ENCODE measurements at regions not wholly inside any gene's neighbourhood (a gene's known extent, or its start where the extent isn't known, plus 50 kb on each side); places are given as distances from the start of the nearest gene placed in this dataset.

- H3K4me3 ChIP-seq: no peak overlapping the region
- H3K27ac ChIP-seq: no peak overlapping the region
- intact Hi-C loops (cut with DNase I): no loop called here
- DNase-seq (no peak), ATAC-seq (no peak)
- TF ChIP-seq, protein P1, sequence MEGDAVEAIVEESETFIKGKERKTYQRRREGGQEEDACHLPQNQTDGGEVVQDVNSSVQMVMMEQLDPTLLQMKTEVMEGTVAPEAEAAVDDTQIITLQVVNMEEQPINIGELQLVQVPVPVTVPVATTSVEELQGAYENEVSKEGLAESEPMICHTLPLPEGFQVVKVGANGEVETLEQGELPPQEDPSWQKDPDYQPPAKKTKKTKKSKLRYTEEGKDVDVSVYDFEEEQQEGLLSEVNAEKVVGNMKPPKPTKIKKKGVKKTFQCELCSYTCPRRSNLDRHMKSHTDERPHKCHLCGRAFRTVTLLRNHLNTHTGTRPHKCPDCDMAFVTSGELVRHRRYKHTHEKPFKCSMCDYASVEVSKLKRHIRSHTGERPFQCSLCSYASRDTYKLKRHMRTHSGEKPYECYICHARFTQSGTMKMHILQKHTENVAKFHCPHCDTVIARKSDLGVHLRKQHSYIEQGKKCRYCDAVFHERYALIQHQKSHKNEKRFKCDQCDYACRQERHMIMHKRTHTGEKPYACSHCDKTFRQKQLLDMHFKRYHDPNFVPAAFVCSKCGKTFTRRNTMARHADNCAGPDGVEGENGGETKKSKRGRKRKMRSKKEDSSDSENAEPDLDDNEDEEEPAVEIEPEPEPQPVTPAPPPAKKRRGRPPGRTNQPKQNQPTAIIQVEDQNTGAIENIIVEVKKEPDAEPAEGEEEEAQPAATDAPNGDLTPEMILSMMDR (IDR thresholded peaks at IDR 0.05): no peak
- H3K36me3 ChIP-seq: no peaks in the 10 kb centered on the region
- no peaks in the 10 kb centered on the region for H3K4me1 ChIP-seq
- no peaks in the 10 kb centered on the region for H3K9me3 ChIP-seq
- no peaks in the 10 kb centered on the region for H3K27me3 ChIP-seq (ENCODE audit: low read depth)
Measured at GRCh38 chr13:66071608-66072007, 1158.5 kb downstream of the PCDH9 start.

- no peak overlapping the region for H3K4me3 ChIP-seq
- TF ChIP-seq, protein P1 (IDR thresholded peaks at IDR 0.05): no peak
- no peaks in the 10 kb centered on the region for H3K4me1 ChIP-seq
- H3K27me3 ChIP-seq (ENCODE audit: low read depth): no peaks in the 10 kb centered on the region
- no peak for ATAC-seq
- H3K27ac ChIP-seq: no peak overlapping the region
- no peaks in the 10 kb centered on the region for H3K36me3 ChIP-seq
- H3K9me3 ChIP-seq: no peaks in the 10 kb centered on the region
- DNase-seq: no peak
- intact Hi-C loops (cut with DNase I): no loop called here
Measured at GRCh38 chr13:66071029-66071428, 1159.1 kb downstream of the PCDH9 start.

- DNase-seq (no peak), ATAC-seq (no peak)
- Histone ChIP-seq H3K27ac (no peak overlapping the region), H3K27me3 (ENCODE audit: low read depth) (no peaks in the 10 kb centered on the region), H3K36me3 (no peaks in the 10 kb centered on the region), H3K9me3 (no peaks in the 10 kb centered on the region), H3K4me3 (no peak overlapping the region), H3K4me1 (no peaks in the 10 kb centered on the region)
- intact Hi-C loops (cut with DNase I): no loop called here
- TF ChIP-seq, protein P1 (IDR thresholded peaks at IDR 0.05): no peak
Measured at GRCh38 chr13:66069570-66069969, 1160.6 kb downstream of the PCDH9 start.

DNA sequence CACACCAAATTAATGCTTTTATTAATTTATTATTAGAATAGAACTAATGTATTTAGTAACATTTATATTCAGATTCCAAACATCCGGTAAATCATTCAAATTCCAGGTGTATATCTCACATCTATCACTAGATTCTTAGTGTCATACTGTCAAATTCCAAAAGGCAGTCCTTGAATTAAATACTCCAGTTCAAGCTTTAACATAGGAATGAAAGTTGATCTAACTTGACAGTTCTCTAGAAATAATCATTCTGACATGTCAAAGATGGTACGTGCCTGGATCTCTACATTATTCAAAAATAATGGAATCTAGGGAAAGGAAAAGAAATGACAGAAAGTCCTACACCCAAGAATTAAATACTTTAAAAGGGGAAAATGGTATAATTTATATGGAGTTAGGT, 1161.5 kb downstream of the PCDH9 start:
- Histone ChIP-seq H3K27ac (no peak overlapping the region), H3K4me3 (no peak overlapping the region), H3K9me3 (no peaks in the 10 kb centered on the region), H3K4me1 (no peaks in the 10 kb centered on the region), H3K27me3 (ENCODE audit: low read depth) (no peaks in the 10 kb centered on the region), H3K36me3 (no peaks in the 10 kb centered on the region)
- DNase-seq (no peak), ATAC-seq (no peak)
- TF ChIP-seq, protein P1 (IDR thresholded peaks at IDR 0.05): no peak
- intact Hi-C loops (cut with DNase I): no loop called here

DNA sequence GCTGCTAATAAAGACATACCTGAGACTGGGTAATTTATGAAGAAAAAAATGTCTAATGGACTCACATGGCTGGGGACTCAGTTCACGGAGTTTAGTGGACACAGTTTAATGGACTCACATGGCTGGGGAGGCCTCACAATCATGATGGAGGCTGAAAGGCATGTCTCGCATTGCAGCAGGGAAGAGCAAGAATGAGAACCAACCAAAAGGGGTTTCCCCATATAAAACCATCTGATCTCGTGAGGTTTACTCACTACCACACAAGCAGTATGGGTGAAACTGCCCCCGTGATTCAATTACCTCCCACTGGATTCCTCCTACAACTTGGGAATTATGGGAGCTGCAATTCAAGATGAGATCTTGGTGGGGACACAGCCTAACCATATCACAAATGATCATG, 1181.2 kb downstream of the PCDH9 start:
- no peak overlapping the region for H3K27ac ChIP-seq
- no peaks in the 10 kb centered on the region for H3K36me3 ChIP-seq
- DNase-seq (no peak), ATAC-seq (no peak)
- no peaks in the 10 kb centered on the region for H3K4me1 ChIP-seq
- H3K27me3 ChIP-seq (ENCODE audit: low read depth): no peaks in the 10 kb centered on the region
- H3K4me3 ChIP-seq: no peak overlapping the region
- TF ChIP-seq, protein P1 (IDR thresholded peaks at IDR 0.05): no peak
- no peaks in the 10 kb centered on the region for H3K9me3 ChIP-seq
- intact Hi-C loops (cut with DNase I): no loop called here

- Histone ChIP-seq H3K4me3 (no peak overlapping the region), H3K4me1 (no peaks in the 10 kb centered on the region), H3K9me3 (no peaks in the 10 kb centered on the region), H3K36me3 (no peaks in the 10 kb centered on the region), H3K27me3 (ENCODE audit: low read depth) (no peaks in the 10 kb centered on the region), H3K27ac (no peak overlapping the region)
- DNase-seq: no peak
- intact Hi-C loops (cut with DNase I): no loop called here
- TF ChIP-seq, protein P1 (IDR thresholded peaks at IDR 0.05): no peak
- ATAC-seq: no peak
Measured at GRCh38 chr13:66040506-66040905, 1189.6 kb downstream of the PCDH9 start.

All from lower lobe of right lung (tissue), 2 donors.